CD14-positive monocyte (primary cell): ENCODE measurements at regions not wholly inside any gene's neighbourhood (a gene's known extent, or its start where the extent isn't known, plus 50 kb on each side); places are given as distances from the start of the nearest gene placed in this dataset.

Source experiments
- DNase-seq, 3 donors: peaks; one replicate each; pipeline ENCODE4 v3.0.0-alpha.2; 2011 to 2022
- H2AFZ ChIP-seq: 2 replicates; pipeline ENCODE4 v1.6.0; 2012; ENCODE audit warnings: mild to moderate bottlenecking, low read depth, low read length, inconsistent platforms; ENCODE audit not compliant: insufficient read depth, poor library complexity, severe bottlenecking
- H3K27ac ChIP-seq, 2 donors: 1 replicate in 1 of 2; 2 replicates in 1 of 2; pipeline ENCODE4 v1.5.1; 2012 to 2013; ENCODE audit warnings: low read length in 2 of 2, control low read depth in 1 of 2, inconsistent platforms in 1 of 2, low read depth in 1 of 2, mild to moderate bottlenecking in 1 of 2
- H3K27me3 ChIP-seq, 2 donors: one replicate each; pipeline versions ENCODE4 v1.6.0 to v1.6.1; 2011 to 2013; ENCODE audit warnings: low read length in 2 of 2; ENCODE audit not compliant: control insufficient read depth in 2 of 2, insufficient read depth in 2 of 2
- H3K36me3 ChIP-seq, 2 donors: replicated peaks in 1 of 2; 1 replicate in 1 of 2; 2 replicates in 1 of 2; pipeline versions ENCODE4 v1.5.1 to v1.6.1; 2012 to 2013; ENCODE audit warnings: low read length in 2 of 2, control low read depth in 1 of 2, inconsistent platforms in 1 of 2, mild to moderate bottlenecking in 1 of 2; ENCODE audit not compliant: insufficient read depth in 2 of 2, control insufficient read depth in 1 of 2
- H3K4me1 ChIP-seq, 2 donors: 1 replicate in 1 of 2; 2 replicates in 1 of 2; pipeline versions ENCODE4 v1.5.1 to v1.6.1; 2012 to 2013; ENCODE audit warnings: low read length in 2 of 2, control low read depth in 1 of 2, inconsistent platforms in 1 of 2, mild to moderate bottlenecking in 1 of 2, moderate library complexity in 1 of 2; ENCODE audit not compliant: insufficient read depth in 2 of 2, control insufficient read depth in 1 of 2
- H3K4me2 ChIP-seq: replicated peaks from 2 replicates; pipeline ENCODE3; 2012; ENCODE audit warnings: low read length, moderate library complexity, mild to moderate bottlenecking; ENCODE audit not compliant: poor library complexity, severe bottlenecking; ENCODE audit errors: extremely low read depth
- H3K4me3 ChIP-seq, 3 experiments: fragments of 200-600 bp in 1 of 3; sonication (generic) in 1 of 3; replicated peaks in 1 of 3; 1 replicate in 2 of 3; 2 replicates in 1 of 3; pipeline ENCODE4 v1.5.1; 2011 to 2013; ENCODE audit warnings: low read length in 3 of 3, mild to moderate bottlenecking in 3 of 3, control low read depth in 2 of 3, low read depth in 2 of 3, inconsistent platforms in 1 of 3, moderate library complexity in 1 of 3
- H3K79me2 ChIP-seq: 2 replicates; pipeline ENCODE4 v1.6.0; 2012; ENCODE audit warnings: mild to moderate bottlenecking, control low read depth, inconsistent platforms, low read length, moderate library complexity; ENCODE audit not compliant: insufficient read depth
- H3K9ac ChIP-seq: 2 replicates; pipeline ENCODE4 v1.6.0; 2017; ENCODE audit warnings: low read length, mild to moderate bottlenecking; ENCODE audit not compliant: insufficient read depth, poor library complexity, severe bottlenecking
- H3K9me3 ChIP-seq, 2 donors: replicated peaks in 1 of 2; 1 replicate in 1 of 2; 2 replicates in 1 of 2; pipeline versions ENCODE4 v1.5.1 to v1.6.1; 2012 to 2013; ENCODE audit warnings: low read length in 2 of 2, control low read depth in 1 of 2; ENCODE audit not compliant: control insufficient read depth in 1 of 2, insufficient read depth in 1 of 2
- H4K20me1 ChIP-seq: 2 replicates; pipeline ENCODE4 v1.6.0; 2012; ENCODE audit warnings: mild to moderate bottlenecking, low read length, control low read depth, moderate library complexity; ENCODE audit not compliant: insufficient read depth
- H3K27ac Mint-ChIP-seq, 7 donors: one replicate each; pipeline ENCODE4 v1.8.0; 2020; ENCODE audit warnings: mild to moderate bottlenecking in 7 of 7, mixed read lengths in 7 of 7, moderate library complexity in 6 of 7, inconsistent platforms in 2 of 7
- H3K27me3 Mint-ChIP-seq, 3 donors: one replicate each; pipeline ENCODE4 v1.8.0; 2021 to 2022; ENCODE audit warnings: low read depth in 3 of 3, mild to moderate bottlenecking in 3 of 3, mixed read lengths in 3 of 3, moderate library complexity in 3 of 3, inconsistent platforms in 1 of 3
- H3K36me3 Mint-ChIP-seq, 2 donors: one replicate each; pipeline ENCODE4 v1.8.0; 2020; ENCODE audit warnings: mixed read lengths in 2 of 2, inconsistent platforms in 1 of 2, mild to moderate bottlenecking in 1 of 2
- H3K4me1 Mint-ChIP-seq: one replicate; pipeline ENCODE4 v1.8.0; 2020; ENCODE audit warnings: mild to moderate bottlenecking, mixed read lengths
- H3K4me3 Mint-ChIP-seq, 2 donors: one replicate each; pipeline ENCODE4 v1.8.0; 2020; ENCODE audit warnings: mild to moderate bottlenecking in 2 of 2, mixed read lengths in 2 of 2, moderate library complexity in 1 of 2
- H3K9me3 Mint-ChIP-seq, 7 donors: one replicate each; pipeline ENCODE4 v1.8.0; 2020 to 2022; ENCODE audit warnings: mixed read lengths in 7 of 7, mild to moderate bottlenecking in 6 of 7, moderate library complexity in 6 of 7, inconsistent platforms in 2 of 7
- WGBS: methylation state at CpG from one replicate; pipeline ENCODE4 v1.1.5; 2013; ENCODE audit warnings: missing lambda C conversion rate; ENCODE audit not compliant: insufficient coverage; 5-methylcytosine and 5-hydroxymethylcytosine counted together
- intact Hi-C, 2 donors: fragments of 100-400 bp; cut with micrococcal nuclease; formaldehyde crosslinking; loops; one replicate each; pipeline versions ENCODE4 v1.15.0 to v1.15.1; 2023
- TF ChIP-seq, protein P1 (sequence below): fragments of 200-600 bp; IDR thresholded peaks from one replicate; pipeline ENCODE4 v1.8.0; 2022; ENCODE audit warnings: antibody characterized with exemption, mild to moderate bottlenecking

DNA sequence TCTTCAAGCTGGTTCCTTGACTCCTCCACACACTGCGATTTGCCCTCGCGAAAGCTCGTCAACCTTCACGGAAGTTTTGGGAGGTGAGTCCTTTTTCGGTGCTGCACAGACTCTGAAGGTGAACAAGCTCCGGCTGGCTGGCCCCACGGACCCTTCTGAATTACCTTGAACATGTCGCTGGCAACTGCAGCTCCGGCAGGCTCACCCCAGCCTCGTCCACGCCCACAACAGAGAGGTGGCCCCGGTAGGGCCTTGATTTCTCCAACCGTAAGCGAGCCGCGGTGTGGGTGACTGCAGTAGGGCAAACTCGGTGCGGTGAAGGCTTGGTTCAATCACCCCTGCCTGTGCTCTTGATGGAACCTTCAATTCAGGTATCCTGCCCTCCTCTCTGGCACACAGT, 1020.7 kb upstream of the GOT2 start:
- no peaks in the 10 kb centered on the region for H3K36me3 Mint-ChIP-seq
- peaks cover 0 to 2% (median 0%) of the 10 kb centered on the region in 3 donors for H3K27me3 Mint-ChIP-seq
- Histone ChIP-seq H3K4me1 (no peaks in the 10 kb centered on the region), H3K9me3 (peaks cover 6 to 7% of the 10 kb centered on the region in 2 donors), H2AFZ (no peak overlapping the region), H3K9ac (no peak overlapping the region), H3K36me3 (no peaks in the 10 kb centered on the region), H4K20me1 (no peaks in the 10 kb centered on the region), H3K4me3 (no peak overlapping the region), H3K79me2 (no peaks in the 10 kb centered on the region), H3K27me3 (no peaks in the 10 kb centered on the region), H3K4me2 (no peak overlapping the region), H3K27ac (no peak overlapping the region)
- DNase-seq = no peak
- WGBS = 94% methylated on average over 18 of the region's 19 CpGs
- TF ChIP-seq, protein P1, sequence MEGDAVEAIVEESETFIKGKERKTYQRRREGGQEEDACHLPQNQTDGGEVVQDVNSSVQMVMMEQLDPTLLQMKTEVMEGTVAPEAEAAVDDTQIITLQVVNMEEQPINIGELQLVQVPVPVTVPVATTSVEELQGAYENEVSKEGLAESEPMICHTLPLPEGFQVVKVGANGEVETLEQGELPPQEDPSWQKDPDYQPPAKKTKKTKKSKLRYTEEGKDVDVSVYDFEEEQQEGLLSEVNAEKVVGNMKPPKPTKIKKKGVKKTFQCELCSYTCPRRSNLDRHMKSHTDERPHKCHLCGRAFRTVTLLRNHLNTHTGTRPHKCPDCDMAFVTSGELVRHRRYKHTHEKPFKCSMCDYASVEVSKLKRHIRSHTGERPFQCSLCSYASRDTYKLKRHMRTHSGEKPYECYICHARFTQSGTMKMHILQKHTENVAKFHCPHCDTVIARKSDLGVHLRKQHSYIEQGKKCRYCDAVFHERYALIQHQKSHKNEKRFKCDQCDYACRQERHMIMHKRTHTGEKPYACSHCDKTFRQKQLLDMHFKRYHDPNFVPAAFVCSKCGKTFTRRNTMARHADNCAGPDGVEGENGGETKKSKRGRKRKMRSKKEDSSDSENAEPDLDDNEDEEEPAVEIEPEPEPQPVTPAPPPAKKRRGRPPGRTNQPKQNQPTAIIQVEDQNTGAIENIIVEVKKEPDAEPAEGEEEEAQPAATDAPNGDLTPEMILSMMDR = no peak
- peaks cover 0 to 9% (median 3%) of the 10 kb centered on the region in 7 donors for H3K9me3 Mint-ChIP-seq
- no peak overlapping the region for H3K4me3 Mint-ChIP-seq
- intact Hi-C loops = no loop called here
- no peak overlapping the region for H3K27ac Mint-ChIP-seq
- no peaks in the 10 kb centered on the region for H3K4me1 Mint-ChIP-seq

DNA sequence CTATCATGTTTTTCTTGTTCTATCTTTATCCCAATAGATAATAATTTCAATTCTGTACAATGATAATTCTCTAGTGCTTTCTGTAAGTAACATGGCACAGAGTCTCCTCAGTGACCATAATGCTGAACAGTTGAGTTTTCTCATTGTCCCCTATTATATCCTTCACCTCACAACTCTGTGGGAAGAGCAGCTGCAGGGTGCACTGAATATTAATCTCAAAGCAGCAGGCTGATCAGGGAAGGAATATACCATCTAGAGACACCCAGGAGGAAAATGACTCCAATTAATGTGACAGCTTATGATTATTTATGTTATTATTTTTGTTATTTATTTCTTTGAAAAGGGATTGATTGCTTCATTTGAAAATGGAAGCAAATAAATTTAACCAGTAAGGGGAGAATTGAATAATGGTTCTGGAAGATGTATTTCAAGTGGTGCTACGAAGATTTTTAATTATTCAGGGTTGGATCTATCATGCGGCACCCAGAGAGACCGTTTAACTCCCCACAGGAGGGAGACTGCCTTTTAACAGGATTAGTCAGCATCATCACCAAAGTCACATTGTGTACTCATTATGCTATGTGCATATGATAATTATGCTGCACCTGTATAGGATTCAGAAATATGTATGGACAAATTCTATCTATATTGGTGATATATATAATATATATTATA, 1015.7 kb upstream of the GOT2 start:
- Histone ChIP-seq H4K20me1 (no peaks in the 10 kb centered on the region), H3K4me1 (no peaks in the 10 kb centered on the region), H3K27ac (no peak overlapping the region), H3K9me3 (peaks cover 3 to 10% of the 10 kb centered on the region in 2 donors), H3K27me3 (no peaks in the 10 kb centered on the region), H2AFZ (no peak overlapping the region), H3K79me2 (no peaks in the 10 kb centered on the region), H3K9ac (no peak overlapping the region), H3K4me3 (no peak overlapping the region), H3K36me3 (no peaks in the 10 kb centered on the region), H3K4me2 (no peak overlapping the region)
- intact Hi-C loops = no loop called here
- peaks cover 0 to 4% (median 2%) of the 10 kb centered on the region in 7 donors for H3K9me3 Mint-ChIP-seq
- DNase-seq = no peak
- no peak overlapping the region for H3K27ac Mint-ChIP-seq
- TF ChIP-seq, protein P1 = no peak
- H3K4me3 Mint-ChIP-seq = no peak overlapping the region
- H3K27me3 Mint-ChIP-seq = peaks cover 0 to 2% (median 0%) of the 10 kb centered on the region in 3 donors
- no peaks in the 10 kb centered on the region for H3K36me3 Mint-ChIP-seq
- no peaks in the 10 kb centered on the region for H3K4me1 Mint-ChIP-seq
- WGBS = no CpG with 5 or more reads among the region's 3 CpGs
